GM12878 (cell line): ENCODE measurements at regions not wholly inside any gene's neighbourhood (a gene's known extent, or its start where the extent isn't known, plus 50 kb on each side); places are given as distances from the start of the nearest gene placed in this dataset.

ENCODE experiments used
- ATAC-seq: fragments of 200-7000 bp; cut with Tn5 transposase; 3 replicates; pipeline ENCODE4 v1.9.1; 2020; ENCODE audit warnings: mild to moderate bottlenecking, moderate library complexity
- BruUV-seq: library from RNA; stranded (reverse); fragments of 400-500 nt; replicated peaks from 2 replicates; lab custom pipeline; 2021; lab: Mats Ljungman, UMichigan
- CTCF ChIA-PET: fragments of 300-600 bp; sonication (Branson Sonifier 250); formaldehyde crosslinking; extraction: SDS; loops from one replicate; lab custom pipeline; 2021; ENCODE audit warnings: inconsistent platforms; lab: Yijun Ruan, JAX
- POLR2A ChIA-PET: fragments of 350-600 bp; formaldehyde crosslinking; extraction: SDS; loops from one replicate; lab custom pipeline; 2021; ENCODE audit warnings: inconsistent platforms; lab: Charles Lee
- RAD21 ChIA-PET: fragments of 300-600 bp; sonication (Branson Sonifier 250); formaldehyde crosslinking; loops from one replicate; lab custom pipeline; 2023; ENCODE audit warnings: antibody characterized with exemption; ENCODE audit not compliant: unreplicated experiment; lab: Charles Lee
- SMC1A ChIA-PET: fragments of 300-600 bp; sonication (Branson Sonifier 250); formaldehyde crosslinking; loops from one replicate; lab custom pipeline; 2023; ENCODE audit not compliant: unreplicated experiment, uncharacterized antibody; lab: Charles Lee
- DNase-seq: peaks from one replicate; pipeline ENCODE4 v3.0.0-alpha.2; 2011; ENCODE audit warnings: low read depth, low spot score
- FAIRE-seq: peaks from 3 replicates; lab custom pipeline; 2011; peaks lifted over from hg19 to GRCh38; lab: Jason Lieb, UNC
- H2AFZ ChIP-seq: 2 replicates; pipeline ENCODE4 v1.6.0; 2011; ENCODE audit warnings: low read depth, low read length, control low read depth; ENCODE audit not compliant: control insufficient read depth
- H3K27ac ChIP-seq: 2 replicates; pipeline ENCODE4 v1.5.1; 2011; ENCODE audit warnings: control low read depth; ENCODE audit not compliant: control insufficient read depth, insufficient read depth
- H3K27me3 ChIP-seq, 2 experiments: replicated peaks in 1 of 2; 2 replicates each; pipeline versions ENCODE4 v1.6.0 to v1.6.1; 2011; ENCODE audit warnings: low read length in 1 of 2; ENCODE audit not compliant: control insufficient read depth in 2 of 2, insufficient read depth in 2 of 2
- H3K36me3 ChIP-seq, 2 experiments: 2 replicates each; pipeline ENCODE4 v1.5.1; 2011; ENCODE audit warnings: low read length in 1 of 2; ENCODE audit not compliant: control insufficient read depth in 2 of 2, insufficient read depth in 2 of 2
- H3K4me1 ChIP-seq: 2 replicates; pipeline ENCODE4 v1.6.1; 2011; ENCODE audit warnings: mild to moderate bottlenecking, low read length, moderate library complexity, mixed read lengths; ENCODE audit not compliant: control insufficient read depth, insufficient read depth
- H3K4me2 ChIP-seq: 2 replicates; pipeline ENCODE4 v1.6.0; 2011; ENCODE audit warnings: control low read depth; ENCODE audit not compliant: control insufficient read depth, insufficient read depth
- H3K4me3 ChIP-seq: fragments of 200-600 bp; sonication (generic); 2 replicates; pipeline ENCODE4 v1.5.1; 2016
- H3K79me2 ChIP-seq: 2 replicates; pipeline ENCODE4 v1.6.0; 2011; ENCODE audit warnings: low read length; ENCODE audit not compliant: control insufficient read depth, insufficient read depth
- H3K9ac ChIP-seq: 2 replicates; pipeline ENCODE4 v1.8.0; 2011; ENCODE audit warnings: low read length, control low read depth, mixed read lengths; ENCODE audit not compliant: control insufficient read depth, insufficient read depth
- H3K9me3 ChIP-seq: replicated peaks from 3 replicates; pipeline ENCODE4 v1.5.1; 2011; ENCODE audit warnings: mild to moderate bottlenecking, low read length; ENCODE audit not compliant: control insufficient read depth, insufficient read depth
- H4K20me1 ChIP-seq: 2 replicates; pipeline ENCODE4 v1.6.0; 2011; ENCODE audit not compliant: control insufficient read depth, insufficient read depth
- ASH2L ChIP-seq: fragments of 300-600, 200-600 bp; sonication (generic); IDR thresholded peaks from 2 replicates; pipeline ENCODE4 v1.6.1; 2017; ENCODE audit warnings: low read depth, mild to moderate bottlenecking, borderline replicate concordance
- EGR1 ChIP-seq, 2 experiments: IDR thresholded peaks; 1 replicate in 1 of 2; 2 replicates in 1 of 2; pipeline ENCODE4 v1.6.1; 2011 to 2012; ENCODE audit warnings: low read depth in 2 of 2, low read length in 2 of 2, borderline replicate concordance in 1 of 2, mild to moderate bottlenecking in 1 of 2, moderate library complexity in 1 of 2
- MYB ChIP-seq: fragments of 150-350 bp; IDR thresholded peaks from 2 replicates; pipeline ENCODE4 v1.6.1; 2014; ENCODE audit warnings: mild to moderate bottlenecking, low read depth, low read length, borderline replicate concordance
- NR2C1 ChIP-seq: fragments of 450-650 bp; IDR thresholded peaks from 2 replicates; pipeline ENCODE4 v1.6.1; 2017; ENCODE audit warnings: antibody characterized with exemption, mild to moderate bottlenecking, moderate library complexity
- NR2C2 ChIP-seq: IDR thresholded peaks from 2 replicates; pipeline ENCODE4 v1.6.1; 2011; ENCODE audit warnings: borderline replicate concordance, low read depth; ENCODE audit not compliant: control insufficient read depth, insufficient read length
- RUNX3 ChIP-seq: IDR thresholded peaks from 2 replicates; pipeline ENCODE4 v1.6.1; 2012; ENCODE audit warnings: low read length, inconsistent platforms
- WGBS: methylation state at CpG from one replicate; pipeline ENCODE4 v1.1.6; 2016; ENCODE audit warnings: low lambda C conversion rate; ENCODE audit not compliant: insufficient replicate concordance, insufficient coverage; ENCODE audit errors: missing lambda C conversion rate; 5-methylcytosine and 5-hydroxymethylcytosine counted together
- in situ Hi-C: fragments of 300-500 bp; cut with MboI; formaldehyde crosslinking; loops from 9 replicates; pipeline ENCODE4 v1.14.3; 2018; ENCODE audit warnings: mixed read lengths
- intact Hi-C: fragments of 100-400 bp; cut with micrococcal nuclease; formaldehyde crosslinking; loops from one replicate; pipeline ENCODE4 v1.14.2; 2022; ENCODE audit not compliant: unreplicated experiment
- TF ChIP-seq, protein P1 (sequence below): IDR thresholded peaks from 2 replicates; pipeline ENCODE4 v1.6.1; 2011; ENCODE audit warnings: low read depth, low read length, improper control_type of control experiment, borderline replicate concordance
- TF ChIP-seq, protein P2 (sequence below): fragments of 450-650 bp; formaldehyde crosslinking; IDR thresholded peaks from 2 replicates; pipeline ENCODE4 v1.4.0; 2022; ENCODE audit warnings: mild to moderate bottlenecking, moderate library complexity
- TF ChIP-seq, protein P3 (sequence below): fragments of 150-350 bp; IDR thresholded peaks from 2 replicates; pipeline ENCODE4 v1.6.1; 2016; ENCODE audit warnings: low read depth, low read length

DNA sequence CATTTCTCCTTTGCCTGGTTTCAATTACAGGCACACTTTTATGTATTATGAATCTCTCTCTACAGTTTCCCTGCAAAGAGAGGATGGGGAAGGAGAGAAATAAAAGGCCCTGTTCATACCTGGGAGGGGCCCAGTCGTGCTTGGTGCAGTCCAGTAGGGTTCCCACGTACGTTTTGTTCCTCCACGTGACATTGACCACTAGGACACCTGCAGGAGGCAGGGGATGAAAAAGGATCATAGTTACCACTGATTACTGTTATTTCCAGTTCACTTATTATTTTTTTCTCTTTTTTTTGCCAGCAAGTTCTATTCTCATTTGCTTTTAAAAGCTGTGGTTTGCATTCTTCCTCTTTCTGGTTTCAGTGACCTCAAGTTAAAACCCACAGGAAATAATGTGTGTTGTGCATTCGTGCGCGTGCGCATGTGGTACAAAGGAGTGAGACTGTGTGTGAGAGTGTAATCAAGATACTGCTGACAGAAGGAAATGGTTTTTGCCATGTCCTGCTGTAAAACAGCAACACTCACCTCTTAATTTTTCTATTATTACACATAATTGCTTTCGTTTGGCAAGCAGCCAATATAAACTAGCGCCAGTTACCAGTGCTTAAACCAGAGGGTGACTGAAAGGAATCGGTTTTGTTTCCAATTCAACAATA, 96.8 kb downstream of the ZNF608 start (continued):
- TF ChIP-seq EGR1 (IDR thresholded peaks at IDR 0.05; ENCODE audit: borderline replicate concordance in 1 of 2, low read depth in 2 of 2, low read length in 2 of 2): no peak
- 0 out of 2 replicates have a peak, but pooled peaks have one; percentile 65 for TF ChIP-seq MYB
- TF ChIP-seq ASH2L: no peak; the same call in 1 of the 2 replicates

DNA sequence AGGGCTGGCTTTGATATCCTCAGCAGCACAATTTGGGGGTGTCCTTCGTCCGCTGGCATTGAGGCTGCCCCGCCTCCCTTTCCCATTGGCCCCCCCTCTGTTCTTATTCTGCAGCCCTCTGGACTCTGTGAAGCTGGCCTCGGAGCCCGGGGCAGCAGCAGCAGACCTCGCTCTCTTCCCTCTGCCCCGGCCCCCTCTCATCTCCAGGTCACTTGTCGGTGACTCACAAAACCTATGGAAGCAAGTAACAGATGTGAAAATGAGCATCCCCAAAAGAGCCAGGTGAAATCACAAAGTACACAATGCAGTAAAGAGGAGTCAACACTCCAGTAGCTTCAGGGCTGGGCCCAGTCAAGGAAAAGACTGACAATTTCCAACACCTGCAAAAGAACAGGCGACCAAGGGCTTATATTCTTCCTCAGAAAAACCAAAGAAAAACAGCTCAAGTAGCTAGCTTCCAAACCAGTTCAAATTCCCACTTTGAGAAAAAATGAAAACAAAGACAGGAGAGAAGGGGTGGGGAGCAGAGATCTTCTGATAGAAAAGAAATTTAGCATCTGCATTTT, 97.5 kb downstream of the ZNF608 start:
- no peaks in the 10 kb centered on the region for H3K27me3 ChIP-seq
- RAD21 ChIA-PET: interaction anchor here (0.6 to 5.9 kb wide), 12 partner anchors 8 to 286 kb away, joined by 3 to 49 read pairs (median 4); partner anchors contain the start of gene ZNF608
- no peak for FAIRE-seq
- H3K4me3 ChIP-seq: peak overlapping the region; percentile 17; the same call in 1 of the 2 replicates
- WGBS: 88% methylated on average over 9 of the region's 9 CpGs
- H3K27ac ChIP-seq: peak overlapping the region; percentile 53
- peak overlapping the region; percentile 30 for H3K9ac ChIP-seq
- no peak for DNase-seq
- H2AFZ ChIP-seq: no peak overlapping the region
- SMC1A ChIA-PET: interaction anchor here (1.0 to 6.0 kb wide), 12 partner anchors 40 to 287 kb away, joined by 3 to 44 read pairs (median 4); partner anchors contain the start of gene ZNF608
- POLR2A ChIA-PET: interaction anchor here (0.6 to 1.6 kb wide), 2 partner anchors 99 to 286 kb away, joined by 4 read pairs; no protein-coding TSS in a partner anchor
- no TSS peak for BruUV-seq
- peaks cover 0 to 5% of the 10 kb centered on the region in 2 experiments; a peak in 1 of 4 replicates for H3K36me3 ChIP-seq
- no peaks in the 10 kb centered on the region for H4K20me1 ChIP-seq
- H3K4me2 ChIP-seq: peak overlapping the region; percentile 61
- no peak for ATAC-seq
- intact Hi-C loops (loop anchor here (1.0 to 10.0 kb wide), 5 partner anchors 65 to 977 kb away; no protein-coding TSS in a partner anchor), in situ Hi-C loops (loop anchor here (5.0 to 10.0 kb wide), 3 partner anchors 67 to 286 kb away; no protein-coding TSS in a partner anchor)
- H3K4me1 ChIP-seq: peaks cover 49% of the 10 kb centered on the region
- CTCF ChIA-PET: interaction anchor here (1.3 to 1.6 kb wide), 2 partner anchors 76 to 977 kb away, joined by 4 to 6 read pairs; no protein-coding TSS in a partner anchor
- H3K9me3 ChIP-seq: no peaks in the 10 kb centered on the region; the same call in 2 of the 3 replicates
- peaks cover 2% of the 10 kb centered on the region; the same call in 1 of the 2 replicates for H3K79me2 ChIP-seq
- no peak for TF ChIP-seq NR2C2
- TF ChIP-seq, protein P1, sequence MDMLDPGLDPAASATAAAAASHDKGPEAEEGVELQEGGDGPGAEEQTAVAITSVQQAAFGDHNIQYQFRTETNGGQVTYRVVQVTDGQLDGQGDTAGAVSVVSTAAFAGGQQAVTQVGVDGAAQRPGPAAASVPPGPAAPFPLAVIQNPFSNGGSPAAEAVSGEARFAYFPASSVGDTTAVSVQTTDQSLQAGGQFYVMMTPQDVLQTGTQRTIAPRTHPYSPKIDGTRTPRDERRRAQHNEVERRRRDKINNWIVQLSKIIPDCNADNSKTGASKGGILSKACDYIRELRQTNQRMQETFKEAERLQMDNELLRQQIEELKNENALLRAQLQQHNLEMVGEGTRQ: no peak
- no peak for TF ChIP-seq NR2C1
- no peak for TF ChIP-seq RUNX3
- TF ChIP-seq, protein P2, sequence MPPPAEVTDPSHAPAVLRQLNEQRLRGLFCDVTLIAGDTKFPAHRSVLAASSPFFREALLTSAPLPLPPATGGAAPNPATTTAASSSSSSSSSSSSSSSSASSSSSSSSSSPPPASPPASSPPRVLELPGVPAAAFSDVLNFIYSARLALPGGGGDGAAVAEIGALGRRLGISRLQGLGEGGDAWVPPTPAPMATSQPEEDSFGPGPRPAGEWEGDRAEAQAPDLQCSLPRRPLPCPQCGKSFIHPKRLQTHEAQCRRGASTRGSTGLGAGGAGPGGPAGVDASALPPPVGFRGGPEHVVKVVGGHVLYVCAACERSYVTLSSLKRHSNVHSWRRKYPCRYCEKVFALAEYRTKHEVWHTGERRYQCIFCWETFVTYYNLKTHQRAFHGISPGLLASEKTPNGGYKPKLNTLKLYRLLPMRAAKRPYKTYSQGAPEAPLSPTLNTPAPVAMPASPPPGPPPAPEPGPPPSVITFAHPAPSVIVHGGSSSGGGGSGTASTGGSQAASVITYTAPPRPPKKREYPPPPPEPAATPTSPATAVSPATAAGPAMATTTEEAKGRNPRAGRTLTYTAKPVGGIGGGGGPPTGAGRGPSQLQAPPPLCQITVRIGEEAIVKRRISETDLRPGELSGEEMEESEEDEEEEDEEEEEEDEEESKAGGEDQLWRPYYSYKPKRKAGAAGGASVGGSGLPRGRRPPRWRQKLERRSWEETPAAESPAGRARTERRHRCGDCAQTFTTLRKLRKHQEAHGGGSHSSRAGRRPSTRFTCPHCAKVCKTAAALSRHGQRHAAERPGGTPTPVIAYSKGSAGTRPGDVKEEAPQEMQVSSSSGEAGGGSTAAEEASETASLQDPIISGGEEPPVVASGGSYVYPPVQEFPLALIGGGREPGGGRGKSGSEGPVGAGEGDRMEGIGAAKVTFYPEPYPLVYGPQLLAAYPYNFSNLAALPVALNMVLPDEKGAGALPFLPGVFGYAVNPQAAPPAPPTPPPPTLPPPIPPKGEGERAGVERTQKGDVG (CRISPR knock-in tag): no peak
- TF ChIP-seq, protein P3, sequence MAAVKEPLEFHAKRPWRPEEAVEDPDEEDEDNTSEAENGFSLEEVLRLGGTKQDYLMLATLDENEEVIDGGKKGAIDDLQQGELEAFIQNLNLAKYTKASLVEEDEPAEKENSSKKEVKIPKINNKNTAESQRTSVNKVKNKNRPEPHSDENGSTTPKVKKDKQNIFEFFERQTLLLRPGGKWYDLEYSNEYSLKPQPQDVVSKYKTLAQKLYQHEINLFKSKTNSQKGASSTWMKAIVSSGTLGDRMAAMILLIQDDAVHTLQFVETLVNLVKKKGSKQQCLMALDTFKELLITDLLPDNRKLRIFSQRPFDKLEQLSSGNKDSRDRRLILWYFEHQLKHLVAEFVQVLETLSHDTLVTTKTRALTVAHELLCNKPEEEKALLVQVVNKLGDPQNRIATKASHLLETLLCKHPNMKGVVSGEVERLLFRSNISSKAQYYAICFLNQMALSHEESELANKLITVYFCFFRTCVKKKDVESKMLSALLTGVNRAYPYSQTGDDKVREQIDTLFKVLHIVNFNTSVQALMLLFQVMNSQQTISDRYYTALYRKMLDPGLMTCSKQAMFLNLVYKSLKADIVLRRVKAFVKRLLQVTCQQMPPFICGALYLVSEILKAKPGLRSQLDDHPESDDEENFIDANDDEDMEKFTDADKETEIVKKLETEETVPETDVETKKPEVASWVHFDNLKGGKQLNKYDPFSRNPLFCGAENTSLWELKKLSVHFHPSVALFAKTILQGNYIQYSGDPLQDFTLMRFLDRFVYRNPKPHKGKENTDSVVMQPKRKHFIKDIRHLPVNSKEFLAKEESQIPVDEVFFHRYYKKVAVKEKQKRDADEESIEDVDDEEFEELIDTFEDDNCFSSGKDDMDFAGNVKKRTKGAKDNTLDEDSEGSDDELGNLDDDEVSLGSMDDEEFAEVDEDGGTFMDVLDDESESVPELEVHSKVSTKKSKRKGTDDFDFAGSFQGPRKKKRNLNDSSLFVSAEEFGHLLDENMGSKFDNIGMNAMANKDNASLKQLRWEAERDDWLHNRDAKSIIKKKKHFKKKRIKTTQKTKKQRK: no peak
